ENCODE measurements at regions not wholly inside any gene's neighbourhood (a gene's known extent, or its start where the extent isn't known, plus 50 kb on each side); places are given as distances from the start of the nearest gene placed in this dataset.

GRCh38 chr7:156236181-156236889 lies 404.2 kb upstream of the RNF32 start:
- H3K27me3 ChIP-seq, result no peaks in the 10 kb centered on the region
- TF ChIP-seq, protein P1, sequence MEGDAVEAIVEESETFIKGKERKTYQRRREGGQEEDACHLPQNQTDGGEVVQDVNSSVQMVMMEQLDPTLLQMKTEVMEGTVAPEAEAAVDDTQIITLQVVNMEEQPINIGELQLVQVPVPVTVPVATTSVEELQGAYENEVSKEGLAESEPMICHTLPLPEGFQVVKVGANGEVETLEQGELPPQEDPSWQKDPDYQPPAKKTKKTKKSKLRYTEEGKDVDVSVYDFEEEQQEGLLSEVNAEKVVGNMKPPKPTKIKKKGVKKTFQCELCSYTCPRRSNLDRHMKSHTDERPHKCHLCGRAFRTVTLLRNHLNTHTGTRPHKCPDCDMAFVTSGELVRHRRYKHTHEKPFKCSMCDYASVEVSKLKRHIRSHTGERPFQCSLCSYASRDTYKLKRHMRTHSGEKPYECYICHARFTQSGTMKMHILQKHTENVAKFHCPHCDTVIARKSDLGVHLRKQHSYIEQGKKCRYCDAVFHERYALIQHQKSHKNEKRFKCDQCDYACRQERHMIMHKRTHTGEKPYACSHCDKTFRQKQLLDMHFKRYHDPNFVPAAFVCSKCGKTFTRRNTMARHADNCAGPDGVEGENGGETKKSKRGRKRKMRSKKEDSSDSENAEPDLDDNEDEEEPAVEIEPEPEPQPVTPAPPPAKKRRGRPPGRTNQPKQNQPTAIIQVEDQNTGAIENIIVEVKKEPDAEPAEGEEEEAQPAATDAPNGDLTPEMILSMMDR (IDR thresholded peaks at IDR 0.05), result no peak
- no peaks in the 10 kb centered on the region for H3K36me3 ChIP-seq
- peak in 1 of 2 donors; percentile 48 for DNase-seq
- no peak overlapping the region for H3K27ac ChIP-seq
- intact Hi-C loops (cut with DNase I; ENCODE audit: low total_unique reads), result no loop called here
- H3K4me3 ChIP-seq, result no peak overlapping the region
- H3K4me1 ChIP-seq, result no peaks in the 10 kb centered on the region
- H3K9me3 ChIP-seq, result no peaks in the 10 kb centered on the region

- Histone ChIP-seq H3K9me3 (no peaks in the 10 kb centered on the region), H3K27me3 (no peaks in the 10 kb centered on the region), H3K4me3 (no peak overlapping the region), H3K27ac (no peak overlapping the region), H3K36me3 (no peaks in the 10 kb centered on the region), H3K4me1 (no peaks in the 10 kb centered on the region)
- intact Hi-C loops (cut with DNase I; ENCODE audit: low total_unique reads), result no loop called here
- TF ChIP-seq, protein P1 (IDR thresholded peaks at IDR 0.05), result no peak
- peak in 1 of 2 donors; percentile 51 for DNase-seq
Observed at GRCh38 chr7:156234666-156235494, 405.7 kb upstream of the RNF32 start.

DNA sequence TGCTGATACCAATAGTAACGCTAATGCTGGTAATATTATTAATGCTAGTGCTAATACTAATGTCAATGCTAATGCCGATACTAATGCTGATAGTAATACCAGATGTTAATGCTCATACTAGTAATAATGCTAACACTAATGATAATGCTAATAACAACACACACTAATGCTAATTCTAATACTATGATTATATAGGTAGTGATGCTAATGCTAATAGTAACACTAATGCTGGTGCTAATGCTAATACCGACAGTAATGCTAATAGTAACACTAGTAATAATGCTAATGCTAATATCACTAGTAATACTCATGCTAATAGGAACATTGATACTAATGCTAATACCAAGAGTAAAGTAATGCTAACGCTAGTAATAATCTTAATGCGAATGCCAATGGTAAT lies 406.4 kb upstream of the RNF32 start:
- DNase-seq, result no peak
- Histone ChIP-seq H3K27ac (no peak overlapping the region), H3K4me3 (no peak overlapping the region), H3K9me3 (peaks cover 0 to under 1% (median 0%) of the 10 kb centered on the region in 3 donors), H3K27me3 (no peaks in the 10 kb centered on the region), H3K4me1 (no peaks in the 10 kb centered on the region), H3K36me3 (no peaks in the 10 kb centered on the region)
- TF ChIP-seq, protein P1 (IDR thresholded peaks at IDR 0.05), result no peak
- intact Hi-C loops (cut with DNase I; ENCODE audit: low total_unique reads), result no loop called here

GRCh38 chr7:156232931-156233705 lies 407.5 kb upstream of the RNF32 start:
- no peak overlapping the region for H3K27ac ChIP-seq
- no peaks in the 10 kb centered on the region for H3K27me3 ChIP-seq
- TF ChIP-seq, protein P1 (IDR thresholded peaks at IDR 0.05), result no peak
- intact Hi-C loops (cut with DNase I; ENCODE audit: low total_unique reads), result no loop called here
- peak in 1 of 2 donors; percentile 56 for DNase-seq
- no peaks in the 10 kb centered on the region for H3K4me1 ChIP-seq
- no peaks in the 10 kb centered on the region for H3K36me3 ChIP-seq
- H3K4me3 ChIP-seq, result no peak overlapping the region
- H3K9me3 ChIP-seq, result peaks cover 0 to 5% (median 0%) of the 10 kb centered on the region in 3 donors

DNA sequence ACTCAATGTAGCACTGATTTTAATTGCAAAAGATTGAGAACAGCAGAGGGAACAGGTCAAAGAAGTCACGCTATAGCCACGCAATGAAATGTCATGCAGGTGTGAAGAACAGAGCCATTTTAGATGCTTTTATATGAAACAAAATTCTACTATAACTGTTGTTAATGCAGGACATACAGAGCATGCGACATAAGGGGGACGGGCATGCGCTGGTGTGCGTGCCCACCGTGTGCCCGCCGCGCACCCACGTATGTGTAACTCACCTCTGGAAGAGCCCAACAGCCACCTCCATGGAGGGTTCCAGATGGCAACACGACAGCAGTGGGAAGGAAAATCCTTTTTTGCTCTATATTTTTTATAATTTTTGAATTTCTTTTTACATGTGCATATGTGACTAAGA lies 410.0 kb upstream of the RNF32 start:
- DNase-seq, result no peak
- TF ChIP-seq, protein P1 (IDR thresholded peaks at IDR 0.05), result no peak

More for the DNA sequence above, 410.0 kb upstream of the RNF32 start:
- Histone ChIP-seq H3K4me3 (no peak overlapping the region), H3K4me1 (no peaks in the 10 kb centered on the region), H3K27ac (no peak overlapping the region), H3K9me3 (peaks cover 0 to 5% (median 0%) of the 10 kb centered on the region in 3 donors), H3K27me3 (no peaks in the 10 kb centered on the region), H3K36me3 (no peaks in the 10 kb centered on the region)
- intact Hi-C loops (cut with DNase I; ENCODE audit: low total_unique reads), result no loop called here
